Lower leg skin (tissue), 3 donors: ENCODE measurements at regions not wholly inside any gene's neighbourhood (a gene's known extent, or its start where the extent isn't known, plus 50 kb on each side); places are given as distances from the start of the nearest gene placed in this dataset.

Experiments
- CTCF ChIP-seq, 3 donors: fragments of 450-650 bp; IDR thresholded peaks; one replicate each; pipeline ENCODE4 v1.5.1; 2016; ENCODE audit warnings: antibody characterized with exemption in 3 of 3, mild to moderate bottlenecking in 3 of 3, moderate library complexity in 2 of 3
- POLR2A ChIP-seq, 2 donors: fragments of 450-650 bp; IDR thresholded peaks; one replicate each; pipeline ENCODE4 v1.6.1; 2016 to 2017; ENCODE audit warnings: antibody characterized with exemption in 2 of 2, mild to moderate bottlenecking in 1 of 2, moderate library complexity in 1 of 2

- TF ChIP-seq CTCF (IDR thresholded peaks at IDR 0.05) (no peak), POLR2A (IDR thresholded peaks at IDR 0.05) (no peak)
Measured at GRCh38 chr2:176747928-176748327, 464.7 kb upstream of the HNRNPA3 start.
